HFFc6 (cell line): ENCODE measurements at regions not wholly inside any gene's neighbourhood (a gene's known extent, or its start where the extent isn't known, plus 50 kb on each side); places are given as distances from the start of the nearest gene placed in this dataset.
"Not testable (repeated sequence)": the region's sequence is repeated elsewhere in the genome, so short reads cannot be mapped to it uniquely, and the experiment has no call there.

Experiments used
- DNase-seq: peaks from one replicate; pipeline ENCODE4 v3.0.0-alpha.2; 2018
- H3K27ac Mint-ChIP-seq: 2 replicates; pipeline ENCODE4 v1.8.0; 2020; ENCODE audit warnings: mild to moderate bottlenecking, mixed read lengths
- H3K27me3 Mint-ChIP-seq: 2 replicates; pipeline ENCODE4 v1.8.0; 2021; ENCODE audit warnings: mild to moderate bottlenecking, moderate library complexity, mixed read lengths; ENCODE audit not compliant: insufficient read depth
- H3K36me3 Mint-ChIP-seq: 2 replicates; pipeline ENCODE4 v1.8.0; 2021; ENCODE audit warnings: low read depth, mixed read lengths
- H3K4me1 Mint-ChIP-seq: 2 replicates; pipeline ENCODE4 v1.8.0; 2020; ENCODE audit warnings: low read depth, mixed read lengths
- H3K4me3 Mint-ChIP-seq: 2 replicates; pipeline ENCODE4 v1.8.0; 2020; ENCODE audit warnings: mild to moderate bottlenecking, moderate library complexity, mixed read lengths
- H3K9me3 Mint-ChIP-seq: 2 replicates; pipeline ENCODE4 v1.8.0; 2020; ENCODE audit warnings: mild to moderate bottlenecking, mixed read lengths
- TF ChIP-seq, protein P1 (sequence below): fragments of 200-600 bp; sonication (generic); IDR thresholded peaks from 2 replicates; pipeline ENCODE4 v1.5.0; 2021; ENCODE audit warnings: antibody characterized with exemption, mild to moderate bottlenecking

DNA sequence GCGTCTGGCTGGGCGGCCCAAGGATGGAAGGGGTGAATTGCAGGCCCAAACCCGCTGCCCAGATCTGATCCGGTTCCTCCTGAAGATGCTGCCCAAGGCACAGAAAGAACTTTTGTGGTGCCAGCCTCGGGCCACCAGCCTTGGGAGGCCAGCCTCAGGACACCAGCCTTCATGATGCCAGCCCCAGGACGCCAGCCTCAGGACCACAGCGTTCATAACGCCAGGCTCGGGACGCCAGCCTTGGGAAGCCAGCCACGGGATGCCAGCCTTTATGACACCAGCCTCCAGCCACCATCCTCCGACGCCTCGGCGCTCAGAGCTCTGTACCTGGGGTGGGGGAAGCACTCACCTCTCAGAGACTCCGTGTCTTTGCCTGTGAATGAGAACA, 107.8 kb downstream of the ADRA2C start:
- no peak overlapping the region for H3K27ac Mint-ChIP-seq
- no peak overlapping the region for H3K4me3 Mint-ChIP-seq
- H3K27me3 Mint-ChIP-seq: peaks cover 39% of the 10 kb centered on the region
- peaks cover 17% of the 10 kb centered on the region for H3K9me3 Mint-ChIP-seq
- peaks cover 12% of the 10 kb centered on the region; the same call in 1 of the 2 replicates for H3K4me1 Mint-ChIP-seq
- DNase-seq: no peak
- peaks cover 13% of the 10 kb centered on the region for H3K36me3 Mint-ChIP-seq
- TF ChIP-seq, protein P1, sequence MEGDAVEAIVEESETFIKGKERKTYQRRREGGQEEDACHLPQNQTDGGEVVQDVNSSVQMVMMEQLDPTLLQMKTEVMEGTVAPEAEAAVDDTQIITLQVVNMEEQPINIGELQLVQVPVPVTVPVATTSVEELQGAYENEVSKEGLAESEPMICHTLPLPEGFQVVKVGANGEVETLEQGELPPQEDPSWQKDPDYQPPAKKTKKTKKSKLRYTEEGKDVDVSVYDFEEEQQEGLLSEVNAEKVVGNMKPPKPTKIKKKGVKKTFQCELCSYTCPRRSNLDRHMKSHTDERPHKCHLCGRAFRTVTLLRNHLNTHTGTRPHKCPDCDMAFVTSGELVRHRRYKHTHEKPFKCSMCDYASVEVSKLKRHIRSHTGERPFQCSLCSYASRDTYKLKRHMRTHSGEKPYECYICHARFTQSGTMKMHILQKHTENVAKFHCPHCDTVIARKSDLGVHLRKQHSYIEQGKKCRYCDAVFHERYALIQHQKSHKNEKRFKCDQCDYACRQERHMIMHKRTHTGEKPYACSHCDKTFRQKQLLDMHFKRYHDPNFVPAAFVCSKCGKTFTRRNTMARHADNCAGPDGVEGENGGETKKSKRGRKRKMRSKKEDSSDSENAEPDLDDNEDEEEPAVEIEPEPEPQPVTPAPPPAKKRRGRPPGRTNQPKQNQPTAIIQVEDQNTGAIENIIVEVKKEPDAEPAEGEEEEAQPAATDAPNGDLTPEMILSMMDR: no peak

DNA sequence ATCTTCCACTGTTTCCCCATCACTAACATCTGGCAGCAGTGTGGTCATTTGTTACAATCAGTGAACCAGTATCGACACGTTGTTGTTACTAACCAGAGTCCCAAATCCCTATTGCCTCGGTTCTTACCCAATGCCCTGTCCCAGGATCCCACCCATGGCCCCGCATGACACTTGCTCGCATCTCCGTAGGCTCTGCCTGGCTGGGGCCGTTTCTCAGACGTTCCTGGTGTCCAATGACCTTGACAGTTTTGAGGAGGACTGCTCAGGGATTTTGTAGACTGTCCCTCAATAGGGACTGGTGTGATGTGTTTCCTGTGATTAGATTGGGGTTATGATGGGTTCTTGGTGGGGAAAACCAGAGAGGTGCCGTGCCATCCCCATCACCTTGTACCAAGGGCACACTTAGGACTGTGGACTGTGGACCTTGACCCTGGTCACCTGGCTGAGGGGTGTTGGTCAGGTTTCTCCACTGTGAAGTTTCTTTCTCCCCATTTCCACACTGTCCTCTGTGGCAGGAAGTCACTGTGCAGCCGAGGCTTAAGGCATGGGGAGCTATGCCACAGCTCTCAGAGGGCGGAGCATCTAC, 108.4 kb downstream of the ADRA2C start:
- Mint-ChIP-seq H3K27ac (no peak overlapping the region), H3K4me3 (no peak overlapping the region), H3K27me3 (peaks cover 45% of the 10 kb centered on the region), H3K4me1 (peaks cover 12% of the 10 kb centered on the region; the same call in 1 of the 2 replicates), H3K36me3 (peaks cover 13% of the 10 kb centered on the region), H3K9me3 (peaks cover 17% of the 10 kb centered on the region)
- no peak for DNase-seq
- TF ChIP-seq, protein P1: no peak

DNA sequence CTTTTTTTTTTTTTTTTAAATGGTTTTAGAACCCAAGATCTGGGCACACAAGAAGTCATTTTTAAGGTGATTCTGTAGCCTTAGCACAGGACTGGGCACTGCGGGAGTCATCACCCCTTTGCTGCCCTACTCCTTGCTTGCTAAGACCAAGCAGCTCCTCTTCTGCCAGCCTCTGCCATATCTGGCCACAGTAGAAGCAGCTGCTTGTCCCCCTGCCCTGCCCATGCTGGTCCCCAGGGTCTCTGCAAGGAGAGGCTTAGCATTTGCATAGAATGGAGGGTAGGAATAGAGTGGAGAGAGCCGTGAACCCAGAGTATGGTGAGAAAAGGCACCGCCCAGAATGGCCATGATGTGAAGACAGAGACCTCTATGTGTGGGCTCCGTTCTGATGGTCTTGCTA, 109.3 kb downstream of the ADRA2C start:
- TF ChIP-seq, protein P1: no peak
- no peak for DNase-seq
- H3K9me3 Mint-ChIP-seq: peaks cover 17% of the 10 kb centered on the region
- H3K27me3 Mint-ChIP-seq: peaks cover 40% of the 10 kb centered on the region
- no peak overlapping the region for H3K27ac Mint-ChIP-seq
- H3K36me3 Mint-ChIP-seq: peaks cover 13% of the 10 kb centered on the region
- no peak overlapping the region for H3K4me3 Mint-ChIP-seq
- H3K4me1 Mint-ChIP-seq: peaks cover 12% of the 10 kb centered on the region; the same call in 1 of the 2 replicates

DNA sequence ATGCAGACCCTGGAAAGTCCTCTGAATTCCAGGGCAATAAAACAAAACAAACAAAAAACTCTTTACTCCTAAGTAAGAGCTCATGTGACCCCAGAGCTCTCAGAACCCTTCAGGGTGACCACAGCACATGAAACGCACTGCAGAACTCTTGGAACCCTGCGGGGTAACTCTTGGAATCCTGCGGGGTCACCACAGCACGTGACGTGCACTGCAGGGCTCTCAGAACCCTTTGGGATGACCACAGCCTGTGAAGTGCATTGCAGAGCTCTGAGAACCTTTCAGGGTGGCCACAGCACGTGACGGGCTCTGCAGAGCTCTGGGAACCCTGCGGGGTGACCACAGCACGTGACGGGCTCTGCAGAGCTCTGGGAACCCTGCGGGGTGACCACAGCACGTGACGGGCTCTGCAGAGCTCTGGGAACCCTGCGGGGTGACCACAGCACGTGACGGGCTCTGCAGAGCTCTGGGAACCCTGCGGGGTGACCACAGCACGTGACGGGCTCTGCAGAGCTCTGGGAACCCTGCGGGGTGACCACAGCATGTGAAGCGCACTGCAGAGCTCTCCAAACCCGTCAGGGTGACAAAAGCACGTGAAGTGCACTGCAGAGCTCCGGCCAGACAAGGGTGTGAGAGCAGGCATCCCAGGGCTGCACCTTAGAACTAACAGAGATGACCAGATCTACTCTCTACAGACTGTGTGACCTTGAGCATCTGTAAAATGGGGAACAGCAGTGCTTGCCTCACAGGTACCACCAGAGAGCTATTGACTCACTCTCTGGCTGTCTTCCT, 110.1 kb downstream of the ADRA2C start:
- H3K27me3 Mint-ChIP-seq: peaks cover 36% of the 10 kb centered on the region

DNA sequence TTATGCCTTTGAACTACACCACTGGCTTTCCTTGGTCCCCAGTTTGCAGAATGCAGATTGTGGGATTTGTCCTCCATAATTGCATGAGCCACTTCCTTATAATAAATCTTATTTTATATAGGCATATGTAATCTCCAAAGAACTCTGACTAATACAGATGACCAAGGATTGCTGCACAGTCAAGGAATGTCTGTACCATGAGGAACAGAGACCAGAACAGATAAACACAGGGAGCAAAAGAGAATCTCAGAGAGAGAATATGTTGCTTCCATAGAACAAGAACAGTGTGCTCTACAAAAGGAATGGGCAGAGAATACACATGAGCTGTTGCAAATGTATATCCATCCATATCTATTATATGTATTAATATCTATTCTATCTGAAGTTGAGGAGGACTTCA, 111.1 kb downstream of the ADRA2C start:
- peaks cover 5% of the 10 kb centered on the region; the same call in 1 of the 2 replicates for H3K4me1 Mint-ChIP-seq
- H3K9me3 Mint-ChIP-seq: peaks cover 17% of the 10 kb centered on the region
- peaks cover 36% of the 10 kb centered on the region for H3K27me3 Mint-ChIP-seq
- no peak overlapping the region for H3K4me3 Mint-ChIP-seq
- peak; percentile 24 for DNase-seq
- peaks cover 13% of the 10 kb centered on the region for H3K36me3 Mint-ChIP-seq
- no peak overlapping the region for H3K27ac Mint-ChIP-seq
- TF ChIP-seq, protein P1: no peak

More for the DNA sequence above, 110.1 kb downstream of the ADRA2C start:
- not testable (repeated sequence) for H3K4me3 Mint-ChIP-seq, H3K27ac Mint-ChIP-seq, H3K4me1 Mint-ChIP-seq, DNase-seq
- H3K9me3 Mint-ChIP-seq: peaks cover 17% of the 10 kb centered on the region
- H3K36me3 Mint-ChIP-seq: peaks cover 13% of the 10 kb centered on the region

DNA sequence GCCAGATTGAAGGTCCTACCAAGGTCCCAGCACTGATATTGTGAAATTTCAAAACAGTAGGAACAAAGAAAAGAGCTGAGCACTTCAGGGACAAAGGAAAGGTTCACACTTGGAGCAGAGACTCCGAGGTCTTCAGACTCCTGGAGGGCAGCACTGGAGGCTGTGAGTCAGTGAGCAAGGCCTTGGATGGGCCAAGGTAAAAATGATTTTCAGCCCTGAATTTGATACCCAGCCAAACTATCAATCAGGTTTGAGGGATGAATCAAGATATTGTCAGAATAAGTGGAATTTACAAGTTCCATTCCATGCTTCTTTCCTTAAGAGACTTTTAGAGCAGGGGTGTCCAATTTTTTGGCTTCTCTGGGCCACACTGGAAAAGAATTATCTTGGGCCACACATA, 111.7 kb downstream of the ADRA2C start:
- Mint-ChIP-seq H3K27ac (no peak overlapping the region), H3K9me3 (peaks cover 17% of the 10 kb centered on the region), H3K27me3 (peaks cover 38% of the 10 kb centered on the region)

More for the DNA sequence above, 111.7 kb downstream of the ADRA2C start:
- no peak overlapping the region for H3K4me3 Mint-ChIP-seq
- TF ChIP-seq, protein P1: no peak
- H3K36me3 Mint-ChIP-seq: peaks cover 13% of the 10 kb centered on the region
- DNase-seq: no peak
- peaks cover 10% of the 10 kb centered on the region; the same call in 1 of the 2 replicates for H3K4me1 Mint-ChIP-seq
